D721Med (cell line): ENCODE measurements at regions not wholly inside any gene's neighbourhood (a gene's known extent, or its start where the extent isn't known, plus 50 kb on each side); places are given as distances from the start of the nearest gene placed in this dataset.
"Not testable (repeated sequence)": the region's sequence is repeated elsewhere in the genome, so short reads cannot be mapped to it uniquely, and the experiment has no call there.

Experiments used
- DNase-seq: peaks from one replicate; pipeline ENCODE4 v3.0.0; 2011; ENCODE audit warnings: low spot score; ENCODE audit not compliant: insufficient read length
- FAIRE-seq: peaks from 2 replicates; lab custom pipeline; 2011; peaks lifted over from hg19 to GRCh38; lab: Jason Lieb, UNC
- CTCF ChIP-seq: IDR thresholded peaks from 2 replicates; pipeline ENCODE4 v1.5.1; 2012; ENCODE audit warnings: mild to moderate bottlenecking, control low read depth; ENCODE audit not compliant: insufficient read depth; ENCODE audit errors: missing control alignments

DNA sequence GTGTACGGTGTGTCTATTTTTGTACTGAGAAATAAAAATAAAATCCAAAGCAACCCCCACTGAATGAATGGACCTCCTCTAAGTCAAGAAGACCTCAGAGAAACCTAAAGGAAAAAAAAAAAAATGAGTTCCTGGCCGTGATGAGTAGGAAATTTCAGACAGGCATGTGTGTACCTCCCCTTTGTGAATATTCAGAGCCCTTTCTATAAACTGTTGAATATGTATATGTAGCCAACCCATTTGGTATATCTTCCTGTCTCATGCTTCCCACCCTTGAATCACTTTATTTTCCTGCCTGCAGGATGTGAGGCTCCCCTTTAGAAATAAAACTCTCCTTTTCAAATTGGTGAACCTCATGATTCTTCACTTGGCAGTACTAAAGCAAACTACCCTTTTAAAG, 887.8 kb upstream of the NCAM2 start:
- FAIRE-seq (no peak), DNase-seq (no peak)
- no peak for TF ChIP-seq CTCF

GRCh38 chr21:20151741-20152140, 846.5 kb upstream of the NCAM2 start:
- DNase-seq (no peak), FAIRE-seq (no peak)
- TF ChIP-seq CTCF, result no peak

DNA sequence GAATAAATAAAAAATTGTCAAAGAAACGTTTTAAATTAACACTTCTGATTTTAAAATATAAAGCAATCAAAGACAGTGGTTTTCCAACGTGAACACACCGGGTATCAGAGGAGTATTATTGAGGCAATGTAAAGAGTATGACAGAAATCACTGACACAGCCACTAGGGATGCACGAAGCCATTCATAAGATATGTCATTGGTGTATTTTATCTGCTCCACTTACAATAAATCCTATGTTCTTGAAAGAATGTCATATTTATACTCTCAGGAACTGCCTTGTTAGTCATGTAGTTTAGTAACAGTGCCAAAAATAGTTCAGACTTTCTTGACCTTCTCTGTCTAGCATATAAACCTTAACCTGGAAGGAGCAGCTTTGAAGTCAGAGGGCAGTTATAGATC, 835.0 kb upstream of the NCAM2 start:
- FAIRE-seq, result no peak
- no peak for TF ChIP-seq CTCF
- no peak for DNase-seq

DNA sequence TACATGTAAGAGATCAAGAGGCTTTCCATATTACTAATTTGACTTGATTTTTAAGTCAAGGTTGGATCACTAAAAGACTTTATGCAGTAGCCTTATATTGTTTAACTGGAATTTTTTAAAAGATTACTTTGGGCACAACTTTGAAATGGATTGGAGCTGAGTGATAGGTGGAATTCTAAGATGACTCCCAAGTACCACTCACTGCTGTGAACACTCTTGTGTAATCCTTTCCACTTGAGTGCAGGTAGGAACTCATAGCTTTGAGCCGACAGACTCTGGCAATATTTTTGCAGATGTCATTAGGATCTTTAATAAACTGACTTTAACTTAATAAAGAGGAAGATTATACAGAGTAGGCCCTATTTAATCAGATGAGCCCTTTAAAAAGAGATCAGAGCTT, 831.1 kb upstream of the NCAM2 start:
- TF ChIP-seq CTCF, result no peak
- no peak for FAIRE-seq
- no peak for DNase-seq

DNA sequence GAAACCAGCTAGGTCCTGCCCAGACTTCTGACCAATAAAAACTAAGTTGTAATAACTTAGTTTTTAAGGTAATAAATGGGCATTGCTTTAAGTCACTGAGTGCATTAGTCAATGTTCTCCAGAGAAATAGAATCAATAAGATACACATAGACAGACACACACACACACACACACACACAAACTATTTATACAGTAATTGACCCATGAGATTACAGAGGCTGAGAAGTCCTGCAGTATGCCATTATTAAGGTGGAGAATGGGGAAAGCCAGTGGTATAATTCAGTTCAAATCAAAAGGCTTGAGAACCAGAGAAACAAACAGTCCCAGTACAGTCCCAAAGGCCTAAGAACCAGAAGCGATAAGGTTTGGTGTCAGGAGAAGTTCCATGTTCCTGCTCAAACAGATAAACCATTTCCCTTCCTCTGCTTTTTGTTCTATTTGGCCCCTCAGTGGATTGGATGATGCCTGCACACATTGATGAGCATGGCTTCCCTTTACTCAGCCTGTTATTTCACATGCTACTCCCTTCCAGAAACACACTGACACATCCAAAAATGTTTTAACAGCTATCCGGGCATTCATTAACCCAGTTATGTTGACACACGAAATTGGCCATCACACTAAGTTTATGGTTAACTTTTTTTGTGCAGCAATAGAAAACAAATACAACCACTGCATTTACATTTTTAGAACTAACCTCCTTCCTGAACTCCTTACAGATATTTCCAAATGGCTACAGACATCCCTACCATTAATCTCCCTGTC, 828.2 kb upstream of the NCAM2 start:
- TF ChIP-seq CTCF, result no peak
- DNase-seq, result no peak
- no peak for FAIRE-seq

GRCh38 chr21:20186186-20186585, 812.0 kb upstream of the NCAM2 start:
- FAIRE-seq (no peak), DNase-seq (no peak)
- TF ChIP-seq CTCF, result no peak

GRCh38 chr21:20187028-20187427, 811.2 kb upstream of the NCAM2 start:
- no peak for TF ChIP-seq CTCF
- FAIRE-seq (no peak), DNase-seq (no peak)

DNA sequence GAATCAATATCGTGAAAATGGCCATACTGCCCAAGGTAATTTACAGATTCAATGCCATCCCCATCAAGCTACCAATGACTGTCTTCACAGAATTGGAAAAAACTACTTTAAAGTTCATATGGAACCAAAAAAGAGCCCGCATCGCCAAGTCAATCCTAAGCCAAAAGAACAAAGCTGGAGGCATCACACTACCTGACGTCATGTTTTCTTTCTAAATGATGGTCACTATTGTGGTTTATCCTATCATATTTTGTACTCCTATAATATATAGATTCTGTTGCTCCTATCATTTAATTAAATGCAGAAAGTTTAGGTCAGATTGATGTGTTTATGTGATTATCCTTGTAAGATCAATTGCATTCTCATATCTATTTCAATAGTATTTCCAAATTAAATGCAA, 796.9 kb upstream of the NCAM2 start:
- DNase-seq, FAIRE-seq: not testable (repeated sequence)
